NOMO-1 (cell line): ENCODE measurements at regions not wholly inside any gene's neighbourhood (a gene's known extent, or its start where the extent isn't known, plus 50 kb on each side); places are given as distances from the start of the nearest gene placed in this dataset.

ENCODE experiments used
- DNase-seq, 2 experiments: peaks; one replicate each; lab custom pipeline; 2025; ENCODE audit not compliant: unreplicated experiment in 2 of 2; lab: John Stamatoyannopoulos, UW

DNA sequence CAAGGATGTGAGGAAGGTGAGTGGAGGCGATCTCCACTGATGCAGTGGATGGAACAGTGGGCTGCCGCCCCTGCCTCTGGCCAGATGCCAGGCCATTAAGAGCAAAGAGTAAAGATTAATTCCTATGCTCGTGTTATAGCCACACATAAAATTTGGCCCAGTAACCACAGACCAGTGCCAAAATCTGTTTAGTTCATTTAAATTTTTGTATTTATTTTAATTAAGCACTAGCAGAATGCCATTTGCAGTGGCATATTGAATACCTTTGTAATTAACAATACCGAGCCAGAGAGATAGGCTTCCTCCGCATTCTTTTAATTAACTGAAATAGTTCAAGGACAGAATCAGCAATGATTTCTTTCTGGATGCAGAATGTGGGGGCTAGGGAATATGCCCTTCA is 179.8 kb downstream of the MED10 start:
- DNase-seq: no peak

DNA sequence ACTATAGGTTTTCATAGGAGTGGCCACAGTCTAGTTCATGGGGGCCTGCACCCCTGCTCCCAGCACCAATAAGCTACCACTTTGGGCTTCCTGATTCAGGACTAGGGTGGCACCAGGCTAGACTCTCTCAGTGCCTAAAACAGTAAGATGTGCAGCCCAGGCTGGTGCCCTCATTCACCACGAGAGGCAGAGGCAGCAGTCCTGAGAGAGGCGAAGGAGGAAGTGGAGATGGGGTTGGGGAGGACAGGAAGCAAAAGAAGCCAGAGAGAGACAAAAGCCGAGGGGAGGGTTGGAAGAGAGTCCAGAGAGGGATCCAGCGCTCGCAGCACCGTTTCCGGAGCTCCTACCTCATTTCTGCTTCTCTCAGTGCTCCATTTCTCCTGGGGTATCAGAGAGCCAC is 180.9 kb downstream of the MED10 start:
- peak in 1 of 2 experiments; percentile 9 for DNase-seq

DNA sequence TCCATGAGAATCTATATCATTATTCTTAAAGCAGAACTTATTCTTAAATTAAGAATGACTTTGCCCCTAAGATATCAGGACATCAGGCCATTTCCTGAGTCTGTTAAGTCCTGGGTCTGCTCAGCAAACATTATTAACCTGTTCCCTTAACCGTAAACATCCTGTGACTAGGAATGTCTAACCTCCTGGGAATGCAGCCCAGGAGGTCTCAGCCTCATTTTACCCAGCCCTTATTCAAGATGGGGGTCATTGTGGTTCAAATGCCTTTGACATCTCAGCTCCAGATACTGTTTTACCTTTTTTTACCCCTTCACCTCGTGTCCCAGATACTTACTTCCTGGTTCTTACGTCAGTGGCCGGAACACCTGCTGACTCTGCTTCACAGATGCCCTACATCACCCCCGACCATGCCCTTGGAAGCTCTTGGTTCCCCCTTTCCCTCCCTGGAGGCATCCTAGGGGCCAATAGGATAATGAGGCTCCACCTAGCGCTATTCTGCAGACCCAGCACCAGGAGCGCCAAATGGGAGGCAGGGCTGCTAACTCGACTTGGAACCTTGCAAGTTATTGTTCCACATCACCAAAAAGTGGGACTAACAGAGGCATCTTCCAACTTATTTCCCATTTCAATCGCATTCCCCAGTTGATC is 182.5 kb downstream of the MED10 start:
- DNase-seq: no peak

DNA sequence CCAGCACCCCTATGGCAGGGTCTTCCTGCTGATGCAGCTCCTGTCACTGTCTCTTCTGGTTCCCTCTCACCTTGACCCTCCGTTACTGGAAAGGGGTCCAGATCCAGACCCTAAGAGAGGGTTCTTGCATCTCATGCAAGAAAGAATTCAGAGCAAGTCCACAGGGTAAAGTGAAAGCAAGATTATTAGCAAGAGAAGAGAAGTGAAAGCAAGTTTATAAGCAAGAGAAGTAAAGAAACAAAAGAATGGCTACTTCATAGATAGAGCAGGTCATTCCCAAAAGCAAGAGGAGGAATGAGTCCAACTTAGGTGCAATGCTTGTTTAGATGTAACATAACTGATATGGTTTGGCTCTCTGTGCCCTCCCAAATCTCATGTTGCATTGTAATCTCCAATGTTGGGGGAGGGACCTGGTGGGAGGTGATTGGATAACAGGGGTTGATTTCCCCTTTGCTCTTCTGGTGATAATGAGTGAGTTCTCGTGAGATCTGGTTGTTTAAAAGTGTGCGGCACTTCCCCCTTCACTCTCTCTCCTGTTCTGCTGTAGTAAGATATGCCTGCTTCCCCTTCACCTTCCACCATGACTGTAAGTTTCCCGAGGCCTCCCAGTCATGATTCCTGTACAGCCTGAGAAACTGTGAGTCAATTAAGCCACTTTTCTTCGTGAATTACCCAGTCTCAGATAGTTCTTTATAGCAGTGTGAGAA is 183.3 kb downstream of the MED10 start:
- DNase-seq: no peak

DNA sequence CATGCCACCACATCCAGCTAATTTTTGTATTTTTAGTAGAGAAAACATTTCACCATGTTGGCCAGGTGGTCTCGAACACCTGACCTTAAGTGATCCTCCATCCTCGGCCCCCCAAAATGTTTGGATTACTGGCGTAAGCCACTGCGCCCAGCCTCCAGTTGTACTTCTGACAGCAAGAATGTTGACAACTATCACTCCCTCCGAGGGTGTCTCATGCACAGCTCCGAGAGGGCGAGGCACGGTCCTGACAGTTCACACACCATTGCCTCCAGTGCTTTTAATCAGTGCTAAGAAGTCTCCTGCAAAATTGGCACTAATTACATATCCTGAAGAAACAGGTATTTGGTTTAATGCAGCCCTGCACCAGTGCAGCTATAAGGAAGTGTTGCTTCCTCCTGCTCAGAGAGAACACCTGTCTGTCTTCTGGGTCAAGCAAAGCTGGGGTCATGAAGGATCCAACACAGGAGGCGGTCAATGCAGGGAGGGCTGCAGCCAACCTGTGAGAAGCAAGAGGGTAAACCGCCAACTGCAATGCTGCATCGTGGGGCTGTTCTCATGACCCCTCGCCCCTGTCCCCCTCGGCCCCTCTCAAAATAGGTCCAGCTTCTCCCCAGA is 184.0 kb downstream of the MED10 start:
- DNase-seq: no peak

DNA sequence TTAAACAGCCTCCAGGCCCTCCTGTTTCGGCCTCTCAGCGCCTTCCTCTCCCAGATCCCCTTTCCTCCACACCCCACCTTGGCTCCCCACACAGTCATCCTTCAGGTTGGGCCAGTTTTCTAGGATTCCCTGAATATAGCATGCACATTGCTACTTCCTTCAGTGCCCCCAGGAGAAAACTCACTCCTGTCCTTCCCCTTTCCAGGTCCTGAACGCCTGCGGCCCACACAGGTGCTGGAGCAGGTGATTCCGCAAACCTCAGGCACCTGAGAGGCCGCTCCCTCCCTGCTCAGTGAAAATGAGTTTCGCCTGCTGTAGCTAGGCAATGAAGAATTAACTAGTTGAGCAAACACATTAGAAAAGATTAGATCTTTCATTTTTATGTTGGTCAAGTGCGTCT is 185.0 kb downstream of the MED10 start:
- DNase-seq: no peak

DNA sequence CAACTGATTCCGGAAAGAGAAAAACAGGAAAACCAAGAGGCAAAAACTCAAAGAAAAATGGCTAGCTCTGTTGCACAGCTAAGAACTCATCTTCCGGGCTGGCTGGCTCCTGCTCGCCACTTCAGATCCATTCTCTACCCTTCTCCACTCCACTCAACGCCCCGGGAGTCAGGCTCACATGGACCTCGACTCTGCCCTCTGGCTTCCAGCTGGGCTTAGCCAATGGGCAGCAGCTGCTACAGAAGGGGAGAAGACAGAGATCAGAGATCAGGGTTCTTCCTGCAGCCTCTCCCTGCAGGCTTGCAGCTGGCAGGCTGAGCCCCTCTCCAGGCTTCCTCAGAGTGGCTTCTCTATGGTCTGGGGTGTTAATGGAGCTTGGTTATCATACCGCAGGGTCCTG is 187.5 kb downstream of the MED10 start:
- no peak for DNase-seq

DNA sequence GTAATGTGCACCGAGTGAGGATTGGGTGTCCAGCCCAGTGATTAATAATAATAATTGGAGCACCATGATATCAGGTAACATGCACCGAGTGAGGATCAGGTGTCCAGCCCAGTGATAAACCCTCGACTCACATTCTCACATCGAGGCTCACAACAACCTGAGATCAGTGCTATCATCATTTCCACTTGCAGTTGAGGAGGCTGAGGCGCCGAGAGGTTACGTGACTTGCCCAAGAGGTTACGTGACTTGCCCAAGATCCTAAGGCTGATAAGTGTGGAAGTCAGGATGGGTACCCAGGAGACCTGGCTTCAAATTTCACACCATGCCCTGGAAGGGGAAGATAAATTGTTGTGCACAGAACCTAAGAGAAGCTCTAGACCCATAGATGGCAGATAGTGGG is 189.4 kb downstream of the MED10 start:
- no peak for DNase-seq

DNA sequence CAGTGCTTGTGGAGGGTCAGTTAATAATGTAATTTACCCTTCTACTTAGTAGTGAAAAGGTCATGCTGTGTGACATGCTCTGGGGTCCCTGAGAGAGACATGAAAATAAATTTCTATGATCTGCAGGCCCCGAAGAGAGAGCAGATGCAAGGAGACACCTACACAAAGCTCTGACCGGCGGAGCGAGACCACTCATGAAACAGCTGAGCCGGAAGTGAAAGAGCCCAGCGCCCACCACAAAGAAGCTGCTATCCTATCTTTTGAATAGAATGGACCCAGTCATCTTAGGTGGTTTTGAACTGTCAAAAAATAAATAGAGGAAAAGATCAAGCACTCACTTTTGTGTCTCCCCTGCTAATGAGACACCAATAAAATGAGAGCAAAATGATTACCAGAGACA is 190.0 kb downstream of the MED10 start:
- DNase-seq: no peak

DNA sequence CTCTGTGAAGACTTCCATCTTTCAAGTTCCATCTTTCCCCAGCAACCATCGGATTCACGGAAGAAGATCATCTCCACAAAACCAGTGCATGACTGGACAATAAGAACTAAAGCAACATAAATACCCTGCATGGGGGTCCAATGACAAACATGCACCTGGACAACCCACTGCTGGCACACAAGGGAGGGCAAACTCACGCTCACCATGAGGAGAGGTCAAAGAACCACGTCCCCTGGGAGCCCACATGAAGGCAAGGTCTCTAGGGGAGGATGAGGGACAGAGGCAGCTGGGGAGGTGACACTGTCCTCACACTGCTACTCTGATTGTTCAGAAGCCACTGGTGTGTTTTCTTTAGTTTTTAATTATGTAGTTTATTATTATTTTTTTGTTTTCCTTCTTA is 190.8 kb downstream of the MED10 start:
- no peak for DNase-seq

DNA sequence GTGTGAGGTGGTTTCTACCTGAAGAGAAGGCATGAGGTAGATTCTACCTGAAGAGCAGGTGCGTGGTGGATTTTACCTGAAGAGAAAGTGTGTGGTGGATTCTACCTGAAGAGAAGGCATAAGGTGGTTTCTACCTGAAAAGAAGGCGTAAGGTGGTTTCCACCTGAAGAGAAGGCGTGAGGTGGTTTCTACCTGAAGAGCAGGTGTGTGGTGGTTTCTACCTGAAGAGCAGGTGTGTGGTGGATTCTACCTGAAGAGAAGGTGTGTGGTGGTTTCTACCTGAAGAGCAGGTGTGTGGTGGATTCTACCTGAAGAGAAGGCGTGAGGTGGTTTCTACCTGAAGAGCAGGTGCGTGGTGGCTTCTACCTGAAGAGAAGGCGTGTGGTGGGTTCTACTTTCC is 192.8 kb downstream of the MED10 start:
- no peak for DNase-seq

DNA sequence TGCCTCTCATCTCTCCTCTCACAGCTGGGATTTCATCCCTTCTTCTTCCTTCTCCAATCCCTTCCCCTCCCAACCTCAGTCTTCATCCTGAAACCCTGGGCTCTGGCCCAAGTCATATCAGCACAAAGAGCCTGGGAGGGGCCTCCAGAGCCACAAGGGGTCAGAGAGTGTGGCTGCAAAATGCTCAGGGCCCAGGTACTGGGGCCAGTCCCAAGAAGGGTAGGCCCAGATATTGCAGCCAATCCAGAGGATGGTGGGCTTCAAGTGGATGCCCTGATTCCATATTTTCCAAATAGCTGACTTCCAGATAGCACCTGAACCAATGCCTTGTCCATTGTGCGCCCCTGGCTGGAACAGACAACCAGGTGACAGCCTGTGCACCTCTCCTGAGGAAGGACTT is 193.9 kb downstream of the MED10 start:
- no peak for DNase-seq

DNA sequence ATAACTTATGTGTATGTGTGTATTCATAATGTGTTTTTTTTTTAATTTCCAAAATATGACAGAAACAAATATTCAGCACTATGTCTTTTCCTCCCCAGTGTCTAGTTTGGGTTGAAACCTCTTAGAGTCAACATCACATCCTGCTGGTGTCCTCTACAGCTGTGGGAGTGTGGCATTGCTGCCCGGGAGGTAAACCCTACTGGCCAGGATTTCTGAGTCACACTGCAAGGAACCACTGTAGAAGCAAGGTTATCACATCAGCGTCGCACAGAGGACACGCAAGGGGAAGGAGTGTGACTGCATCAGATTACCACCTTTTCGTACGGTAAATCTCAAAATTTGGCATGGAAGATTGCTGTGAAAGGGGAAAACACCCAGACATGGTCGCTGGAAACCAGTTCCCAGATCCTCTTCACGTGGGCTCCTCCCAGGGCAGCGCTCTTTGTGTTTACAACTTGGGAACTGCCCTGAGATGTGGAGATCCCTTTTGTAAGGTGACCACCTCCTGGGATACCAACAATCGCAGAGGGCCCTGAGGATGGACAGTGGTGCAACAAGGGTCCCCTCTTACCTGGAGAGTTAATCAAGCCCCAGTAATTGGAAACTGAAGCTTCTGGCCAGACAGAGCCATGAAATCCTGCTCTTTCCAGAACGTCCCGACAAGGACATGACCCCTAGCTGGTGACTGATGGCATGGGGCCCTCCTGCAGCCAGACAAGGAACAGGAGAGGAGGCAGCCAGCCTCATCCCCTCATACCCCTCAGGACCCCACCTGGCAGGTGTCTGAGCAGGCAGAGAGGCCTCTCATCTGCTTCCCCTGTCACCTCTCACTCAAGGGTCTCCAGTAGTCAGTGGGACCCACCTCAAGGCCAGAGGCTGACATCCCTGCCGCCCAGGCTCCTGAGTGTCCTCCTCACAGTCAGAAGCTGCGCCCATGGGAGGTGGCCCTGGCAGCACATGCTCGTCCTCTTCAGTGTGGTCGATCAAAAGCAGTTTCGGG is 194.7 kb downstream of the MED10 start:
- DNase-seq: no peak

DNA sequence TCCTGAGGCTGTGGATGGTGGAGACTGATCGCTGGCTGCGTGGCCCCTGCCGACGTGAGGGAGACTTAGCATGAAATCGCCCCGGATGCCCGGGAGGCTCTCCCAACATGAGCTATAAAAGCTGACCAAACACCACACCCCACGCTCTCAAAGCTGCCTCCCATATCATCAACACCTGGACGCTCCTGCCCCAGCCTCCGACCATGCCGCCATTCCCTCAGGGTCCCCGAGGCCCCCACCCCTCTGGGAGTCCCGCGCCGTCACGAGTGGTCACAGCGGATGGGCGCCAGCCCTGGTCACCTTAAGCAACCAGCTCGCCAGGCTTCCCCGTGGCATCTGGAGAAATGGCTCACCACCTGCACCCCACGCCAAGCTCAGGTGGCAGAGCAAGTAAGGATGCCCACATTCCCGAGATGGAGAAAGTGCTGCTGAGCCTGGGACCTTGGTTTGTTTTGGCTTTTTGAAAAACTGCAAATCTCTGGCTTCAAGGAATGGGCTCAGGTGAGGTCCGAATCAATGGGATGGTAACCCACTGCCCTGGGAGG is 196.0 kb downstream of the MED10 start:
- DNase-seq: no peak

DNA sequence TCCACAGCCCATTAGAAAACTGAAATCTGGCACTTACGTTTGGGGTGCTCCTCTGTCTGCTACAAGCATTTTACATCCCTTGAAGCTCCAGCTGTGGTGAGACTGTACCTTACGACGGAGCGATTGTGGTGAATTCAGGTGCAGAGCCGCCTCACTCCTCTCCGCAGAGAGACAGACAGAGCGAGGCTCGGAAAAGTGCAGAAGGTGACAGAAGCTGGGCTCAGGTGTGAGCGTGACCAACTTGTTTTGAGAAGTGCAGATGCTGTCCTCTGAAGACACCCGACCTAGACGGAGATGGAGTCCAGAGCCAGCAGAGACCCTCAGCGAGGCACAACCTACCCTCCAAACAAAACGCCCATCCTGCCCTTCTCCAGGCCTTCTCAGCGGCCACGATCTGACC is 196.5 kb downstream of the MED10 start:
- no peak for DNase-seq

DNA sequence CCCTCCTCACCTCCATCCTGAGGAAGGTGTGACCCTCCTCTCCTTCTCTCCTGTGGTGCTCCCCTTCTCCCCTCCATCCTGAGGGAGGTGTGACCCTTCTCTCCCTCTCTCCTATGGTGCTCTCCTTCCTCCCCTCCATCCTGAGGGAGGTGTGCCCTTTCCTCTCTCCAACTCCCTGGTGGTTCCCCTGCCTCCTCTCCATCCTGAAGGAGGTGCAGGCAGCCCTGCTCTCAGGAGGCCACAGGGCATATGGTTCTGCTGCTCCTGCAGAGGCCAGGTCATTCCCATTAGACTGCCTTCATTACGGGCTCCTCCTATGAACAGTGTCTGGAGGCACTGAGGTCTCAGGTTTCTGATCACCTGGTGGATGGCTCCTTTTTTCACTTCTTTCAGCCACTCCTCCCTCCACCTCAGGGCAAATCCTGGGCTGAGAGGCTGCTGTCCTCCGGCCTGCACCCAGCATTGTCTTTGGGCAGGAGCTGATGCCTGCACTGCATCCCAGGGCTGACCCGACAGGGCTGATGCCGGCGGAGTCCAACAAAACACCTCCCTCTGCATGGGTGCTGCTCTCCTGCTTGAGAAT is 197.1 kb downstream of the MED10 start:
- no peak for DNase-seq

DNA sequence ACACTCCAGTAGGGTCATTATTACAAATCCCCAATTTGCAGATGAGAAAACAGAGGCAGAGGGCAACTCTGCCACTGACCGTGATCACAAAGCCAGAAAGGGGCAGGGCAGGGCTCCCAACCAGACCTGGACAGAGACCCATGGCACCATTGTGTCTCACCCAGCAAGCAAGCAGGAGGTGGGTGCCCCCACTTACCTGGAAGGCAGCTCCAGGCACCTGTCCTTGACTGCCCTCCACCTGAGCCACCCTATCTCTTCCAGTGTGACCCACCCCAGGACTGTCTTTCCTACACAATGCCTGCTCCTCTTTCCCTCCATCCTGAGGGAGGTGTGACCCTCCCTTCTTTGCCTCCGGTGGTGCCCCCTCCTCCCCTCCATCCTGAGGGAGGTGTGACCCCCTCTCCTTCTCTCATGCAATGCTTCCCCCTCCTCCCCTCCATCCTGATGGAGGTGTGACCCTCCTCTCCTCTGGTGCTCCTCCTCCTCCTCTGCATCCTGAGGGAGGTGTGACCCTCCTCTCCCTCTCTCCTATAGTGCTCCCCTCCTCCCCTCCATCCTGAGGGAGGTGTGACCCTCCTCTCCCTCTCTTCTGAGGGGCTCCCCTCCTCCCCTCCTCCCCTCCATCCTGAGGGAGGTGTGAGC is 198.0 kb downstream of the MED10 start:
- DNase-seq: no peak

DNA sequence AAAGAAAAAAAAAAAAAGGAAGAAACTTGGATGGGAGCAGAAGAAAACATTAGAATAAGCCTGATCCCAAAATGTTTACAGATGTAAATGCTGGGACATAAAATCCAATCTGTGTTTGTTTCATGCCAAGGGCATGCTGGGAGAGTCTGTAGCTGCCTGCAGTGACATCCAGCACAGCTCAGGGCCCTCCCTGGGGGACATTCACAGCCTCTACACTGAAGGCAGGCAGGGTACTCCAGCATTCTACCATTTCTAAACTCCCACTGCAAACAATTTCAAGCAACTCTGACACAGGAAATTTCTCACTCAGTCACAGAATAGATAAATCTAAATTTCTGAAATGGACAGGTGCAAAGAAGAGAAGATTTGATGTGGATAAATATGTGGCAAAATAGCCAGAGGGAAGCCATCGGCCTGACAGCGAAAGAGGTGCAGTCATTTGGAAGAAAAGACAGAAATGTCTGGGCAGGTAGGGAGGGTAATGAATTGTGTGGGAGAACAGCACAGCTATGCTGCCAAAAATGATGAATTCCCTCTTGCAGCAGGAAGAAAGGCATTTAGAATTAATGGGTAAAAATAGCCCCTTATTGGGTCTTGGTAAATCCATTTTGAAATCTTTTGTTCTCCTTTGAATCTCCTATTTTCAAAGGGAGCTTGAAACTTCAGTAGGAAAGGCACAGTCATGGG is 199.4 kb downstream of the MED10 start:
- DNase-seq: no peak

DNA sequence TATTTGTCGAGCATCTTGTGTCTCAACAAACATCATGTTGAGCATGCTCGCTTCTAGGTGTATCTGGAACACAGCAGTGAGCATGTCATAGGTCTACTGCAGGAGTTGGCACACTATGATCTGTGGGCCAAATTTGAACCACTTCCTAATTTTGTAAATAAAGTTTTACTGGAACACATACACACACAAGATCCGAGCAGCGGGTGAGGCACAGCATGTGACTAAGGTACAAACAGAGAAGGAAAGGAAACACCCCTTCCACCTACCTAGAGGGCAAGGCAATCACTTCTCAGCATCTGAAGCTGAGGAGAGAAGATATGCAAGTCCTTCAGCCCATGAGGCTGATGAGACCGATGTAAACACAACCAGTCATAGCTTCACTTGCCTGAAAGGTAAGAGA is 200.4 kb downstream of the MED10 start:
- DNase-seq: no peak
